HCT116 (cell line): ENCODE measurements at regions not wholly inside any gene's neighbourhood (a gene's known extent, or its start where the extent isn't known, plus 50 kb on each side); places are given as distances from the start of the nearest gene placed in this dataset.

ENCODE experiments used
- ATF3 ChIP-seq: IDR thresholded peaks from 2 replicates; pipeline ENCODE4 v1.6.1; 2012
- EZH2 ChIP-seq: fragments of 200-600 bp; sonication (generic); IDR thresholded peaks from 2 replicates; pipeline ENCODE4 v1.6.1; 2017; ENCODE audit warnings: antibody characterized with exemption, mixed run types
- POLR2A ChIP-seq: IDR thresholded peaks from 2 replicates; pipeline ENCODE4 v1.7.0; 2011; ENCODE audit warnings: borderline replicate concordance; ENCODE audit not compliant: insufficient read depth, insufficient read length; ENCODE audit errors: extremely low read depth
- POLR2AphosphoS5 ChIP-seq: IDR thresholded peaks from 2 replicates; pipeline ENCODE4 v1.6.1; 2011; ENCODE audit warnings: mild to moderate bottlenecking, low read depth, low read length, moderate library complexity
- RAD21 ChIP-seq: IDR thresholded peaks from 2 replicates; pipeline ENCODE4 v1.6.1; 2012; ENCODE audit warnings: low read depth, mild to moderate bottlenecking
- SP1 ChIP-seq: IDR thresholded peaks from 2 replicates; pipeline ENCODE4 v1.6.1; 2012; ENCODE audit warnings: low read depth
- YY1 ChIP-seq: IDR thresholded peaks from 2 replicates; pipeline ENCODE4 v1.6.1; 2011; ENCODE audit warnings: low read length, low read depth, moderate library complexity, mild to moderate bottlenecking; ENCODE audit not compliant: insufficient replicate concordance; ENCODE audit errors: extremely low read depth
- ZNF274 ChIP-seq: fragments of 200-500 bp; sonication (Bioruptor generic); IDR thresholded peaks from 2 replicates; pipeline ENCODE4 v1.6.1; 2014; ENCODE audit warnings: mild to moderate bottlenecking, low read depth, low read length, inconsistent platforms
- TF ChIP-seq, protein P1 (sequence below), 3 experiments: fragments of 200-600 bp in 1 of 3; sonication (generic) in 1 of 3; IDR thresholded peaks in 2 of 3; conservative IDR thresholded peaks in 1 of 3; 2 replicates each; pipeline ENCODE4 v1.5.1; 2012 to 2017; ENCODE audit warnings: low read depth in 2 of 3, low read length in 2 of 3, antibody characterized with exemption in 1 of 3, borderline replicate concordance in 1 of 3, control low read depth in 1 of 3, mild to moderate bottlenecking in 1 of 3, mixed read lengths in 1 of 3, mixed run types in 1 of 3, moderate library complexity in 1 of 3; ENCODE audit not compliant: insufficient read depth in 1 of 3

DNA sequence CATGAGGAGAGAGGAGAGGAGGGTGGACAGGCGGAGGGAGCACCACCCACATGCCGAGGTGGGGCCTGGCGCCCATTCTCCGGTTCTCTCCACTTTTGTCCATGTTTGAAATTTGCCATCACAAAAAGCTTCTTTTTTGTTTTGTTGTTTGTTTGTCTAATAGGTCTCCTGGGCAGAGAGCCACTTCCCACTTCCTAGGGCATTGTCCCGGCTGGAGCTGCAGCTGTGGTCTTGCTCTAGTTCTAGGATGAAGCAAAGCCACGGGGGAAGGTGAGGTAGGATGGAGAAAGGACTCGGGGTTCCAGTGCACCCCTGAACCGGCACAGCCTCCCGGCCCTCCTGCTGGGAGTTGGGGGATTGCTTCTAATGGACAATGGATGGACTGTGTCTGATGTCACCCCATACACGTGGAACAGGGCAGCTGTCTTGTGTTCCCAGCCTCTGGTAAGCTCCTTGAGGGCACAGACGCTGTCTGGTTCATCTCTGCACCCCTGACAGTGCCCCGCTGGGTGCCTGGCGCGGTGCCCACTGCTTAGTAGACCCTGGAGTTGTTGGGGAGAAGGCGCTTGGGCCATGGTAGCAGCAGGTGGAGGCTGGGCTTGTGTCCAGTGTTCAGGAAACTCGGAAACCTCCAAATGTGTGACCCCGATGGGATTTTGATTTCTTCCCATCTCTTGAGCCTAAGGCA lies 278.4 kb downstream of the NDUFA10 start:
- TF ChIP-seq, protein P1, sequence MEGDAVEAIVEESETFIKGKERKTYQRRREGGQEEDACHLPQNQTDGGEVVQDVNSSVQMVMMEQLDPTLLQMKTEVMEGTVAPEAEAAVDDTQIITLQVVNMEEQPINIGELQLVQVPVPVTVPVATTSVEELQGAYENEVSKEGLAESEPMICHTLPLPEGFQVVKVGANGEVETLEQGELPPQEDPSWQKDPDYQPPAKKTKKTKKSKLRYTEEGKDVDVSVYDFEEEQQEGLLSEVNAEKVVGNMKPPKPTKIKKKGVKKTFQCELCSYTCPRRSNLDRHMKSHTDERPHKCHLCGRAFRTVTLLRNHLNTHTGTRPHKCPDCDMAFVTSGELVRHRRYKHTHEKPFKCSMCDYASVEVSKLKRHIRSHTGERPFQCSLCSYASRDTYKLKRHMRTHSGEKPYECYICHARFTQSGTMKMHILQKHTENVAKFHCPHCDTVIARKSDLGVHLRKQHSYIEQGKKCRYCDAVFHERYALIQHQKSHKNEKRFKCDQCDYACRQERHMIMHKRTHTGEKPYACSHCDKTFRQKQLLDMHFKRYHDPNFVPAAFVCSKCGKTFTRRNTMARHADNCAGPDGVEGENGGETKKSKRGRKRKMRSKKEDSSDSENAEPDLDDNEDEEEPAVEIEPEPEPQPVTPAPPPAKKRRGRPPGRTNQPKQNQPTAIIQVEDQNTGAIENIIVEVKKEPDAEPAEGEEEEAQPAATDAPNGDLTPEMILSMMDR (IDR thresholded peaks at IDR 0.05 in 2 of 3, conservative IDR thresholded peaks at IDR 0.05 in 1 of 3; ENCODE audit: borderline replicate concordance in 1 of 3, insufficient read depth in 1 of 3, low read depth in 2 of 3, low read length in 2 of 3) = no peak
- TF ChIP-seq POLR2AphosphoS5 = no peak
- no peak for TF ChIP-seq POLR2A
- no peak for TF ChIP-seq YY1
- TF ChIP-seq SP1 = no peak
- TF ChIP-seq ZNF274 = no peak
- TF ChIP-seq RAD21 = no peak
- no peak for TF ChIP-seq ATF3
- no peak for TF ChIP-seq EZH2
